HG03378 (cell line): ENCODE measurements at regions not wholly inside any gene's neighbourhood (a gene's known extent, or its start where the extent isn't known, plus 50 kb on each side); places are given as distances from the start of the nearest gene placed in this dataset.

ENCODE experiments used
- ATAC-seq: cut with Tn5 transposase; IDR thresholded peaks from one replicate; pipeline ENCODE4 v1.9.1; 2021; ENCODE audit warnings: mild to moderate bottlenecking, moderate library complexity; ENCODE audit not compliant: unreplicated experiment

DNA sequence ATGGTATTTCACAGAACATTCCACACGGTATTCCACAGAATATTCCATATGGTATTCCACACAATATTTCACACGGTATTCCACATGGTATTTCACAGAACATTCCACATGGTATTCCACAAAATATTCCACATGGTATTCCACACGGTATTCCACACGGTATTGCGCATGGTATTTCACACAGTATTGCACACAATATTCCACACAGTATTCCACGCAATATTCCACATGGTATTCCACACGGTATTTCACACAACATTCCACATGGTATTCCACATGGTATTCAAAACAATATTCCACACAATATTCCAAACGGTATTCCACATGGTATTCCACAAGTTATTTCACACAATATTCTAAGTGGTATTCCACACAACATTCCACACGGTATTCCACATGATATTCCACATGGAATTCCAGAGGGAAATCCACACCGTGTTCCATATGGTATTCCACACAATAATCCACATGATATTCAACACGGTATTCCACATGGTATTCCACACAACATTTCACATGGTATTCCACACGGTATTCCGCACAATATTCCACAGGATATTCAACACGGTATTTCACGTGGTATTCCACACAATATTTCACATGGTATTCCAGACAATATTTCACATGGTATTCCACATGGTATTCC lies 136.7 kb upstream of the CHST15 start:
- ATAC-seq: no peak

DNA sequence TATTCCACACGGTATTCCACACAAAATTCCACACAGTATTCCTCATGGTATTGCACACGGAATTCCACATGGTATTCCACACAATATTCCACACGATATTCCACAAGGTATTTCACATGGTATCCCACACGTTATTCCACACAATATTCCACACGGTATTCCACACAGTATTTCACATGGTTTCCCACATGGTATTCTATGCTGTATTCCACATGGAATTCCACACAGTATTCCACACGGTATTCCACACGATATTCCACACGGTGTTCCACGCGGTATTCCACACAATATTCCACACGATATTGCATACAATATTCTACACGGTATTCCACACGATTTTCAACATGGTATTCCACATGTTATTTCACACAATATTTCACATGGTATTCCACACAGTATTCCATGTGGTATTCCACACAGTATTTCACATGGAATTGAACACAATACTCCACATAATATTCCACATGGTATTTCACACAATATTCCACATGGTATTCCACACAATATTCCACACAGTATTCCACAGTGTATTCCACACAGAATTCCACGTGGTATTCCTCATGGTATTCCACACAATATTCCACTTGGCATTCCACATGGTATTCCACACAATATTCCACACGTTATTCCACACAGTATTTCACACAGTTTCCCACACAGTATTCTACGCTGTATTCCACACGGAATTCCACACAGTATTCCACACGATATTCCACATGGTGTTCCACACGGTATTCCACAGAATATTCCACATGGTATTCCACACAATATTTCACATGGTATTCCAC lies 136.0 kb upstream of the CHST15 start:
- no peak for ATAC-seq

DNA sequence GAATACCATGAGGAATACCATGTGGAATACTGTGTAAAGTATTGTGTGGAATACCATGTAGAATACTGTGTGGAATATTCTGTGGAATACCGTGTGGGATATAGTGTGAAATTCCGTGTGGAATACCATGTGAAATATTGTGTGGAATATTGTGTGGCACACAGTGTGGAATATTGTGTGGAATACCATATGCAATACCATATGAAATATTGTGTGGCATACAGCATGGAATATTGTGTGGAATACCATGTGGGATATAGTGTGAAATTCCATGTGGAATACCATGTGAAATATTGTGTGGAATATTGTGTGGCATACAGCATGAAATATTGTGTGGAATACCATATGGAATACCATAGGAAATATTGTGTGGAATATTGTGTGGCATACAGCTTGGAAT lies 135.1 kb upstream of the CHST15 start:
- no peak for ATAC-seq

DNA sequence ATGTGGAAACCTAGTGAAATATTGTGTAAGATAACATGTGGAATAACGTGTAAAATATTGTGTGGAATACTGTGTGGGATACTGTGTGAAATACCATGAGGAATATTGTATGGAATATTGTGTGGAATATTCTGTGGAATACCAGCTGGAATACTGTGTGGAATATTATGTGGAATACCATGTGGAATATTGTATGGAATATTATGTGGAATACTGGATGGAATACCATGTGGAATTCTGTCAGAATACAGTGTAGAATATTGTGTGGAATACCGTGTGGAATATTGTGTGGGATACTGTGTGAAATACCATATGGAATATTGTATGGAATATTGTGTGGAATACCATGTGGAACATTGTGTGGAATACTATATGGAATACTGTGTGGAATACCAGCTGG lies 134.6 kb upstream of the CHST15 start:
- no peak for ATAC-seq

DNA sequence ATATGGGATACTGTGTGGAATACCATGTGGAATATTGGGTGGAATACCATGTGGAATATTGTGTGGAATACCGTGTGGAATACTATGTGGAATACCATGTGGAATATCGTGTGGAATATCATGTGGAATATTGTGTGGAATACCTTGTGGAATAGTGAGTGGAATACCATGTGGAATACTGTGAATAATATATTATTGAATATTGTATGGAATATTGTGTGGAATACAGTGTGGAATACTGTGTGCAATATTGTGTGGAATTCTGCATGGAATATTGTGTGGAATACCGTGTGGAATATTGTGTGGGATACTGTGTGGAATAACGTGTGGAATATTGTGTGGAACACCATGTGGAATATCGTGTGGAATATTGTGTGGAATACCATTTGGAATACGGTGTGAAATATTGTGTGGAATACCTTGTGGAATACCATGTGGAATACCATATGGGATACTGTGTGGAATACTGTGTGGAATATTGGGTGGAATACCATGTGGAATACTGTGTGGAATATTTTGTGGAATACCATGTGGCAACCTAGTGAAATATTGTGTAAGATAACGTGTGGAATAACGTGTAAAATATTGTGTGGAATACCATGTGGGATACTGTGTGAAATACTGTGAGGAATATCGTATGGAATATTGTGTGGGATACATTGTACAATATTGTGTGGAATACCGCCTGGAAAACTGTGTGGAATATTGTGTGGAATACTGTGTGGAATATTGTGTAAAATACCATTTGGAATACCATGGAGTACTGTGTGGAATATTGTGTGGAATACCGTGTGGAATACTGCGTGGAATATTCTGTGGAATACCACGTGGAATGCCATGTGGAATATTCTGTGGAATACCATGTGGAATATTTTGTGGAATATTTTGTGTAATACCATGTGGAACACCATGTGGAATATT lies 133.9 kb upstream of the CHST15 start:
- no peak for ATAC-seq

DNA sequence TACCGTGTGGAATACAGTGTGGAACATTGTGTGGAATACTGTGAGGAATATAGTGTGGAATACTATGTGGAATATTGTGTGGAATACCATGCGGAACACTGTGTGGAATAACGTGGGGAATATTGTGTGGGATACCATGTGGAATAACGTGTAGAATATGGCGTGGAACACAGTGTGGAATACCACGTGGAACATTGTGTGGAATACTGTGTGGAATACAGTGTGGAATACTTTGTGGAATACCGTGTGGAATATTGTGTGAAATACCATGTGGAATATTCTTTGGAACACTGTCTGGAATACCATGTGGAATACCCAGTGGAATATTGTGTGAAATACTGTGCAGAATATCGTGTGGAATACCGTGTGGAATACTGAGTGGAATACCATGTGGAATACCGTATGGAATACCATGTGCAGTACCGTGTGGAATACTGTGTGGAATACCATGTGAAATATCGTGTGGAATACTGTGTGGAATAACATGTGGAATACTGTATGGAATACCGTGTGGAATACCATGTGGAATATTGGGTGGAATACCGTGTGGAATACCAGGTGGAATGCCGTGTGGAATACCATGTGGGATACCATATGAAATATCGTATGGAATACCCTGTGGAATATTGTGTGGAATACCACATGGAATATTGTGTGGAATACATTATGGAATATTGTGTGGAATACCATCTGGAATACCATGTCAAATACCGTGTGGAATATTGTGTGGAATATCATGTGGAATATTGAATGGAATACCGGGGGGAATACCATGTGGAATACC lies 133.1 kb upstream of the CHST15 start:
- ATAC-seq: no peak

DNA sequence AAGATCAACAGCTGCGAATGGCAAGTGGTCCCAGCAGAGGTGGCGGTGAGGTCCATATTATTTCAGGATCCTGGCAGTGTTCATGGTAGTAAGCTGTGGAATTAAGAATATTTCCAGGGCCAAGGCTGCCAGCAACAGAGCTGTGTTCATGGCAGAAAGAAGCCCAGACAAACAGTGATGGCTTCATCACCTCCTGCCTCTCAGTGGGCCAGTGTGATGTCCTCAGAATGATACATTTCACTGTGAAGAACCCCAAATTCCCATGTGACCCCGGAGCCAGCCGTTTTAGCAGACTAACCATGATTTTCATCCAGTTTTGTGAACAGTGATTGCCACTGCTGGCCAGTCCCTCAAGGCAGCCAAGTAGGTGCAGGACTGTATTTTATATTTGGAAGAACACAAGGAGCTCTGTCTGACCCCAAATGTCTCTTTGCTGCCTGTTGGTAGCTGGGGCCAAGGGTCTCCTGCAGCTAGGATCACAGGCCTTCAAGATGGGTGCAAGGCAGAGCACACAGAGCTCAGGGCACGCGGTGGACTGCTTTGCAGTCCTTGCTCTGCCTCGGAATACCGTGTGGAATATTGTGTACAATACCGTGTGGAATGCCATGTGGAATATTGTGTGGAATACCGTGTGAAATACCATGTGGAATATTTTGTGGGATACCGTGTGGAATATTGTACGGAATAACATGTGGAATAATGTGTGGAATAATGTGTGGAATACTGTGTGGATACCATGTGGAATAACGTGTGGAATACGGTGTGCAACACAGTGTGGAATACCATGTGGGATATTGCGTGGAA lies 132.3 kb upstream of the CHST15 start:
- no peak for ATAC-seq

DNA sequence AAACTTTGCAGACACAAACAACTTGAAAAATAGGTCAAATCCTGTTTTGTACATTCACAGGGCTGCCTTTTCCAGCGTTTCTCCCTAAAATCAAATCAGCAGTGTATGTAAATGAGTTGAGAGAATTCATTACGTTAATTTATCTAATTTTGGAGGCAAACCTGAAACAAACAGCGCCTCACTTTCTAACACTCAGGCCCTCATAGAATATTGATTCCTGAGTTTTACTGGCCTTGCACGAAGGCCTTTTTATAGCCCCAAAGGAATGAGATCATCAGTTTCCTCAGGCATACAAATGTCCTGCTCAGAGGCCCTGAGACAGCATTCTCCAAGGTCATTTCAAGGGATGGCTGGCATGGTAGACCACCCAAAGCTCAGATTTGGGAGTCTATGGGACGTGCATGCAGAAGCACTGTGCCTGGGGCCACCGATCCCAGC lies 131.7 kb upstream of the CHST15 start:
- no peak for ATAC-seq

DNA sequence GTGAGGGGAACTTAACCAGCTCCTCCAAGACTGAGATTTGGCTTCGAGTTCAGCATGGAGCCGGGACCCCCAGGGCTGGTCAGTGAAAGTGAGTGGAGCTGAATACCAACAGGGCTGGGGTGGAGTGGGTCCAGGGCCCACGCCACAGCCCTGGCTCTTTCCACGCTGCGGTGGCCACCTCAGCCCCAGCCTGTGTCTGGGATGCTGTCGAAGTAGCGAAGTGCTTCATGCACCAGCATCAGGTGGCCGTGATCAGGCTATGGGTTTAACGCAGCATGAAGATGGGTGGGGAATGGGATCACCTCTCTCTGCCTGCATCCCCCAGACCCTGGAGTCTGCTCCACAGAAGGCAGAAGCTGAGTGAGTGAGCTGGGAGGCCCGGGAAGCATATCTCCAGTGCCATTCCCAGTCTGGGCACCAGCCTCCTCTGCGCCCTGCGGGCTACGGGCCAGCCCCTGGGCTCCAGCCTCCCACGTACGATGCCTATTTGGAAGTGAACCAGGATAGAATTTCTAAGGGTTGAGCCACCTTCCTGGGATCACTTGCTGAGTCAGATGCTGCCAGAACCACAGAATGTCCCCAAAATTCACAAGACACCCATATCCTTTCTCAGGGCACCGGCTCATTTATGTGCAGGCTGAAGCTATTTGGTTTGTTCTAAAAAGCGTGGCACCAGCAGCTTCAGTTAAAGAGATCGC lies 131.1 kb upstream of the CHST15 start:
- no peak for ATAC-seq

DNA sequence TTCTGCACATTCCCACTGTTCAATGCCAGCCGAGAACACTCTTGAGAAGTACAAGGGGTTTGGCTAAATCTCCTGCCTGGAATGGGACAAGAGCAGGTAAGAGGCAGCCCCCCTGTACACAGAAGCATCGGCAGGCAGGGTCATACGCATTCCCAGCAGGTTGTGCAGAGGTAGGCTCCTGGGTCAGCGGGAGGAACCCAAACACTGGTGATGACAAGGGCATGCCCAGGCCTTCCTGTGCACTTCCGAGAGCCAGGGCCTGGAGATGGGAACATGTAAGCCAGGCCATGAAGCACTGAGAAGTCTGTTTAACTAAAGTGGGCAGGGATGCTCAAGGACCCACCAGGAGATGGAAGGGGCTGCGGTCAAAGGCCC lies 130.3 kb upstream of the CHST15 start:
- ATAC-seq: no peak

DNA sequence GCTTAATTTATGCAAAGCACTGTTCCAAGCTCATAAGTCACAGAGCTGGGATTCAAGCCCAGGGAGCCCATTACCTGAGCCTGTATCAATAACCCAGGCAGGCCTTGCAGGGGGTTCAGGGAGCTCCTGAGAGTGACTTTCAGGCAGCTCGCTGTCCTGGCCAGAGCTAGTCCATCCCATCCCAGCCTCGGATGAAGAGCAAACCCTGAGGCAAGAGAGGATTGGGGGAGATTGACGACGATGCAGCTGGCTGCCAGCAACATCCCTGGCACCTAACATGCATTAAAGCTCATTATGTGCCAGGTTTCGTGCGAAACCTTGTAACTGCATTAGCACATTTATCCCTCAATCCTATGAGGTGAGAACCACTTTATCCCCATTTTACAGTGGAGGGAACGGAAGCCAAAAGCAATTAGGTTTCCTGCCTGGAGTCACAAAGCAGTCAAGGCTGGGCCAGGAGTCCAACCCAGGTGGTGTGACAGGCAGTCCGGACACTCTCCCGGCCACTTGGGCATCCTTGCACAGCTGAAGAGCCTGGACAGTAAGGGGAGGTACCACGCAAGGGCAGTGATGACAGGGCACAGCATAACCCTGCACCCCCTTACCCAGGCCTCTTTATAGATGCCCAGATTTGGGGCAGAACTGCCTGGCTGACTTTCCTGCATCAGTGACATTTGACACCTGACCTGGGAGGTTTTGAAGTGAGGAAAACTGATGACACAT lies 129.8 kb upstream of the CHST15 start:
- no peak for ATAC-seq

DNA sequence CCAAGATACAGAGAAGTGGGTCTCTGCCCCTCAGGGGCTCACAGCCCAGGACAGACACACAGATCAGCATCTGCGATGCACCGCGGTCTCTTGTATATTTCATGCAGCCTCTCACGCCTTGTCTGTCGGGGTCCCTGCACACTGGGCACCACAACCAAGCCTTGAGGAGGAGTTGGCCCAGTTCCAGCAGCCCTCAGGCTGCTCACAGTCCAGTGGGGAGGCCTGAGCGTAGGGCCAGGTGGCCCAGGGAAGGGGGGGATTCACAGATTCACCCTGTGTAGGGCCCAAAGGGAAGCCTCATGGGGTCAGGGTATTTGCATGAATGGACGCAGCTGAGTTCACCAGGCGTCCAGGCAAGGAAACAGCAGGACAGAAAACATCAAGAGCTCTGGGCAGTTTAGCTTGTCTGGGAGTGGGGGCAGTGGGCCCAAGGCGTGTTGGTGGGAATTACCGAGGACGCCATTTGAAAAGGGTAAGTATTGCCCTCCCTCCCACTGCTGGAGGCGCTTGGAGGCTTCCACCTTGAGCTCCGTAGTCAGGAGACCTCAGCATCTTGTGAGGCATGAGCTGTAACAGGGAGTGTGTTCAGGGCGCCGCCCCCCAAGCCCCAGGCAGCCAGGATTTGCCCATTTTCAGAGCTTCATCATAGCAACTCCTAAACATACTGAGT lies 129.1 kb upstream of the CHST15 start:
- ATAC-seq: peak; percentile 7

DNA sequence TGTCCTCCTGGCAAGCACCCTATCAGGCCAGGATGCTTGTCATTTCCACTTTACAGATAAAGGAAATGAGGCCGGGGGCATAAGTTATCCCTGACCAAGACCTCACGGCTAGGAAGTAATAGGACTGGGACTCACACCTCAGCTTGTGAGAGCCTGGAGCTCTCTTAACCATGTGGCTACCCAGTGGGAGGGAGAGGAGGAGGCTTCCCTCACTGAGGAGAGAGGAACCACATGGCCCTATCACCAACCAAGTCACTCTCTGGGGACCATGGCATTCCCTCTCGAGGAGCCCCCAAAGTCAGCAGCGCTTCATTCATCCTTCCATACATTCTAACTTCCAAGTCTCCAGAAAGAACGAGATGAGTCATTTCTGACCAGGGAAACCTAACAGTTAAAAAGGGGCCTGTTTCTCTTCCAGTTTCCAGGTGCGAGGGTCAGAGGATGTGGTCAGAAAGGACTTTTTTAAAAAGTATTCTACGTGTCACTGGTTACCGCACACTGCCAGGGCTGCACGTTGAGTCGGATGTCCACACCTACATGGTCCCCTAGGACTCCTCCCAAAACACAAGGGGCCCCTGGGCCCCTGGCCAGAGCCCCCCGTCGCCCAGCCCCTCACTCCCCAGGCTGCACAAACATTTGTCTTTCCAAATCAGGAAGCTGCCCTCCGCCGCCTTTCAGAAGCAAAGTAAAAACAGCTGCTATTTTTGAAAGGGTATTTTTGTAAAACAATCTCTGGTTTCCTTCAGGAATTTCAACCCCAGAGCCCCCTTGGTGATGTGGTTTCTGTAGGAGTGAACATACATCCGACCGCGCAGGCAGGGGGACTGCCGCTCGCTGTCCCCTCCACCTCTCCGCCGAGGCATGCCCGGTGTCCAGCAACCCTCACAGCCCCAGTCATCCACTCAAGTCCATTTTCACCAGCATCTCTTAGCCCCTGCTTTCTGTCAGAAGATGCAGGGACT lies 128.2 kb upstream of the CHST15 start:
- ATAC-seq: peak; percentile 68

DNA sequence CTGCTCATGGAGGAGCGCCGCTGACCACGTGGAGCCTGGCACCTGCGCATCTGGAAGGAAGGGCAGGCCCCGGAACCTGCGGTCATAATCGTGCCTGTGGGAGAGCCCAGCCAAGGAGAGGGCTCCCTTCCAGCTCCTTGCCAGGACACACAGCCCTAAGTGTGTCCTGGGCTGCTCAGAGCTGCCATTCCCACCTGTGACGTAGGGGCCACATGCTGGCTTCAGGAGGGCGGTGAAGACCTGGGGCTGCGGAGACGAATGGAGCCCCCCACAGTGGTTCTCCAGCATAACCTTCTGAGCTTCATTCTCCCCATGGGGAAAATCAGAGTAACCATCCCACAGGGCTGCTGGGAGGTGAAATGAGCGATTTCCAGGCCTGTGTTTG lies 127.6 kb upstream of the CHST15 start:
- no peak for ATAC-seq

DNA sequence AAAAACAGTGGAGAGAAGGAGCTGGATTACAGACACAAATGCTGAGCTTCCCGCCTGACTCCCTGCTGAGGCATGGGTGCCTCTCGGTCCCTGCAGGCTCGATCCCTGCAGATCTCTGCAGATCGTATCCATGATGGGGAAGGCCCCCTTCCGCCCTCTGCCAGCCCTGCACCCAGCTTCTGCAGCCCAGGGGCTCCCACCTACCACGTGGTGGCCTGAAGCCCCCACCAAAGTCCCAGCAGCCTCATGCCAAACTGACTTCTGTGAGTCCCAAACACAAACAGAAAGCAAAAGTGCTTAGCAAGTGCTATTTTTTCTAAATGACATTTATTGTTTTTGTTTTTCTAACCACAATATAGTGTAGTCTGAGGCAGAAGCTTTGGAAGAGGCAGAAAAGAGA lies 127.1 kb upstream of the CHST15 start:
- no peak for ATAC-seq

DNA sequence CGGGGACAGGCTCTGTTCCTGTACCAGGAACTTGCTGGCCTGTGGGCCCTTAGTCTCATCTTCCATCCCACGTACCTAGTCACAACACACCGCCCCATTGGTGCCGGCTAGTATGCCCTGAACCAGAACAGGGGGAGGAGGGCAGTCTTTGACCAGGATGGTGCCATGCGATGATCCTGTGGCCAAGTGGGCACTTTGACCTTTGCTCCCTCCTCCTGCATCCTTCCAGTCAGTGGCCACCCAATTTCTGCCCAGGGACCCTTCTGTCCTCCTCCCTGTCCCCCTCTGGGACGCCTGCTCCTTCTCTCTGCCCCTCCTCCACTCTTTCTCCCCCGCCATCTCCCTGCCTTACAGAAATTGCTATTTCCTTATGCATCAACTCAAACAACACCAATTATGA lies 126.3 kb upstream of the CHST15 start:
- ATAC-seq: no peak

DNA sequence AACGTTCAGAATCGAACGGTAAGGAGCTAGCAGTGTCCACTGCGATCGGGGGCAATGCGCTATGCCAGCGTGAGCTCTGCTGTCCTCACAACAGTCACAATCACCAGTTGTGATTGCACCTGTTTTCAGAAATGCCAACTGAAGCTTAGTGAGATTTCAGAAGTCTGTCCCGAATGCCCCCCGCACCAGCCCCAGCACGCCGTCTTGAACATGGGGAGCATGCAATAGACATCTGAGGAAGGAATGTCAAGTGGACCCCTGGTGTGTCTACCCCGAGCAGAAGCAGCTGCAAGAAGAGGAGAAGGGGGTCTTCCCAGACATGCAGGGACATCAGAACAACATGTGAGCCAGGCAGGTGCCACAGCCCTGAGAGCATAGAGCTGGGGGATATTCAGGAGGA lies 125.7 kb upstream of the CHST15 start:
- no peak for ATAC-seq
